SK-N-MC (cell line): ENCODE measurements at regions not wholly inside any gene's neighbourhood (a gene's known extent, or its start where the extent isn't known, plus 50 kb on each side); places are given as distances from the start of the nearest gene placed in this dataset.

ENCODE experiments used
- EZH2 ChIP-seq: fragments of 200-600 bp; sonication (generic); IDR thresholded peaks from one replicate; pipeline ENCODE4 v1.6.1; 2017; ENCODE audit warnings: antibody characterized with exemption
- POLR2AphosphoS5 ChIP-seq: IDR thresholded peaks from 2 replicates; pipeline ENCODE4 v1.6.1; 2012; ENCODE audit warnings: mild to moderate bottlenecking, low read depth, low read length, borderline replicate concordance

DNA sequence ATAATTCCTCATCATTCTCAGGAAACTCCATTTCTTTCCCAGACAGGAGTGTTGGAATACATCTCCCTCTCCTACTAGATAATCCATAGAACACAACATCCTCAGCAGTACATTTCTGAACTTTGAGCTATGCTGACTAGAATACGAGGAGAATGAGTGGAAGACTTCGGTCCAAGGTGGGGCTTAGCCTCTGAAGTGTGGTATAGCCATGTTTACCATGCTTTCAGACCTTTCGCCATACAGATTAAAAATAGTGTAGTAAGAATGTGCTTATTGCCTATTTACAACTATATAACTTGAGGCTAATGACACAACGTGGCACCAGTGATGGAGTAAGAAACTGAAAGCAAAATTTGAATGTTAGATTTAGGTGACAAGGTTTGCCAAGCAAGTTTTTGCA, 184.5 kb upstream of the KRR1 start:
- TF ChIP-seq EZH2 (no peak), POLR2AphosphoS5 (no peak)
